H1 (cell line): ENCODE measurements at regions not wholly inside any gene's neighbourhood (a gene's known extent, or its start where the extent isn't known, plus 50 kb on each side); places are given as distances from the start of the nearest gene placed in this dataset.

Source experiments
- CTCF ChIA-PET: fragments of 300-600 bp; sonication (Branson Sonifier 250); formaldehyde crosslinking; loops from one replicate; lab custom pipeline; 2021; ENCODE audit not compliant: partially characterized antibody; lab: Charles Lee
- POLR2A ChIA-PET: fragments of 300-600 bp; sonication (Branson Sonifier 250); formaldehyde crosslinking; loops from one replicate; lab custom pipeline; 2021; ENCODE audit warnings: inconsistent platforms; ENCODE audit not compliant: partially characterized antibody; lab: Charles Lee
- DNase-seq, 2 experiments: peaks; one replicate each; pipeline versions ENCODE4 v3.0.0 to v3.0.0-alpha.2; 2010 to 2022; ENCODE audit warnings: low spot score in 2 of 2, low read depth in 1 of 2, mixed read lengths in 1 of 2
- FAIRE-seq: peaks from 2 replicates; lab custom pipeline; 2011; peaks lifted over from hg19 to GRCh38; lab: Jason Lieb, UNC
- H2AFZ ChIP-seq: 2 replicates; pipeline ENCODE4 v1.8.1; 2012; ENCODE audit warnings: low read length, inconsistent platforms
- H2AK5ac ChIP-seq: 2 replicates; pipeline ENCODE4 v1.6.1; 2013; ENCODE audit warnings: low read depth, low read length
- H2BK120ac ChIP-seq: replicated peaks from 2 replicates; pipeline ENCODE3; 2013; ENCODE audit warnings: low read depth, low read length, inconsistent platforms
- H2BK12ac ChIP-seq: 2 replicates; pipeline ENCODE4 v1.6.1; 2013; ENCODE audit warnings: low read depth, low read length
- H2BK15ac ChIP-seq: 2 replicates; pipeline ENCODE4 v1.6.1; 2013; ENCODE audit warnings: low read length
- H2BK20ac ChIP-seq: 2 replicates; pipeline ENCODE4 v1.6.1; 2013; ENCODE audit warnings: low read length
- H2BK5ac ChIP-seq: 2 replicates; pipeline ENCODE4 v1.6.1; 2013; ENCODE audit warnings: low read depth, low read length
- H3K14ac ChIP-seq: 2 replicates; pipeline ENCODE4 v1.6.1; 2013; ENCODE audit warnings: inconsistent platforms; ENCODE audit not compliant: insufficient read length
- H3K18ac ChIP-seq: 2 replicates; pipeline ENCODE4 v1.6.1; 2013; ENCODE audit warnings: low read length; ENCODE audit errors: extremely low read depth
- H3K23ac ChIP-seq: 2 replicates; pipeline ENCODE4 v1.6.1; 2013; ENCODE audit warnings: inconsistent platforms; ENCODE audit not compliant: insufficient read length
- H3K23me2 ChIP-seq: 2 replicates; pipeline ENCODE4 v1.6.1; 2013; ENCODE audit warnings: low read depth, low read length
- H3K27ac ChIP-seq: 2 replicates; pipeline ENCODE4 v1.6.1; 2011; ENCODE audit warnings: low read depth, low read length, inconsistent platforms
- H3K27me3 ChIP-seq, 4 experiments: replicated peaks in 1 of 4; 1 replicate in 1 of 4; 2 replicates in 3 of 4; pipeline versions ENCODE4 v1.6.1 to v1.8.1; 2011 to 2013; ENCODE audit warnings: low read length in 3 of 4, mild to moderate bottlenecking in 3 of 4, inconsistent platforms in 2 of 4, mixed read lengths in 2 of 4, moderate library complexity in 1 of 4; ENCODE audit not compliant: control insufficient read depth in 3 of 4, insufficient read depth in 3 of 4; ENCODE audit errors: extremely low read depth in 1 of 4
- H3K36me3 ChIP-seq, 4 experiments: 2 replicates each; pipeline versions ENCODE4 v1.6.1 to v1.8.1; 2011 to 2013; ENCODE audit warnings: mild to moderate bottlenecking in 4 of 4, low read length in 3 of 4, moderate library complexity in 2 of 4, control low read depth in 1 of 4, inconsistent platforms in 1 of 4; ENCODE audit not compliant: insufficient read depth in 4 of 4, control insufficient read depth in 2 of 4
- H3K4ac ChIP-seq: replicated peaks from 2 replicates; pipeline ENCODE3; 2013; ENCODE audit warnings: low read length, low read depth, mixed read lengths, inconsistent platforms; ENCODE audit not compliant: insufficient read length
- H3K4me1 ChIP-seq, 4 experiments: replicated peaks in 1 of 4; 1 replicate in 1 of 4; 2 replicates in 3 of 4; pipeline versions ENCODE4 v1.6.1 to v1.8.1; 2011 to 2013; ENCODE audit warnings: low read length in 3 of 4, inconsistent platforms in 2 of 4, mixed read lengths in 1 of 4; ENCODE audit not compliant: insufficient read depth in 4 of 4, control insufficient read depth in 3 of 4
- H3K4me2 ChIP-seq, 2 experiments: 2 replicates each; pipeline versions ENCODE4 v1.6.1 to v1.8.1; 2011 to 2013; ENCODE audit warnings: low read depth in 2 of 2, low read length in 2 of 2, control low read depth in 1 of 2, inconsistent platforms in 1 of 2, mild to moderate bottlenecking in 1 of 2; ENCODE audit not compliant: insufficient read depth in 1 of 2
- H3K4me3 ChIP-seq, 4 experiments: fragments of 200-600, 300-600 bp in 1 of 4; sonication (generic), shearing (Covaris generic), sonication (Bioruptor Twin) in 1 of 4; 2 replicates each; pipeline versions ENCODE4 v1.5.1 to v1.8.1; 2011 to 2016; ENCODE audit warnings: low read length in 4 of 4, low read depth in 3 of 4, control low read depth in 2 of 4, inconsistent platforms in 2 of 4, mild to moderate bottlenecking in 2 of 4, mixed read lengths in 1 of 4, moderate library complexity in 1 of 4; ENCODE audit not compliant: insufficient read depth in 2 of 4; ENCODE audit errors: extremely low read depth in 1 of 4
- H3K56ac ChIP-seq: replicated peaks from 2 replicates; pipeline ENCODE3; 2013; ENCODE audit warnings: low read depth, mild to moderate bottlenecking, mixed read lengths, low read length, inconsistent platforms; ENCODE audit not compliant: insufficient read length
- H3K79me1 ChIP-seq: 2 replicates; pipeline ENCODE4 v1.6.1; 2013; ENCODE audit warnings: low read depth, low read length, control low read depth
- H3K79me2 ChIP-seq, 2 experiments: 2 replicates each; pipeline versions ENCODE4 v1.6.1 to v1.8.1; 2012 to 2013; ENCODE audit warnings: low read length in 2 of 2, mild to moderate bottlenecking in 2 of 2, inconsistent platforms in 1 of 2; ENCODE audit not compliant: insufficient read depth in 2 of 2, control insufficient read depth in 1 of 2
- H3K9ac ChIP-seq, 4 experiments: replicated peaks in 1 of 4; 1 replicate in 1 of 4; 2 replicates in 3 of 4; pipeline versions ENCODE4 v1.6.1 to v1.8.1; 2011 to 2013; ENCODE audit warnings: low read depth in 3 of 4, low read length in 3 of 4, control low read depth in 2 of 4, mild to moderate bottlenecking in 2 of 4, moderate library complexity in 2 of 4, inconsistent platforms in 1 of 4; ENCODE audit errors: extremely low read depth in 1 of 4
- H3K9me3 ChIP-seq, 2 experiments: 2 replicates each; pipeline versions ENCODE4 v1.6.1 to v1.8.1; 2012 to 2013; ENCODE audit warnings: mild to moderate bottlenecking in 2 of 2, moderate library complexity in 2 of 2, control low read depth in 1 of 2, inconsistent platforms in 1 of 2, low read depth in 1 of 2, low read length in 1 of 2, mixed read lengths in 1 of 2; ENCODE audit not compliant: insufficient read depth in 2 of 2
- H4K20me1 ChIP-seq, 2 experiments: replicated peaks in 1 of 2; 2 replicates each; pipeline versions ENCODE3 to v1.8.1; 2011 to 2013; ENCODE audit warnings: inconsistent platforms in 2 of 2, low read length in 2 of 2, mild to moderate bottlenecking in 1 of 2; ENCODE audit not compliant: insufficient read depth in 2 of 2, control insufficient read depth in 1 of 2
- H4K5ac ChIP-seq: 2 replicates; pipeline ENCODE4 v1.6.1; 2013; ENCODE audit warnings: low read length, low read depth, mixed read lengths, inconsistent platforms; ENCODE audit not compliant: insufficient read length
- H4K8ac ChIP-seq: 2 replicates; pipeline ENCODE4 v1.8.0; 2013; ENCODE audit warnings: mild to moderate bottlenecking, moderate library complexity, low read length, inconsistent platforms; ENCODE audit not compliant: insufficient read depth; ENCODE audit errors: extremely low read depth
- H4K91ac ChIP-seq: replicated peaks from 2 replicates; pipeline ENCODE3; 2013; ENCODE audit warnings: low read length, mixed read lengths, inconsistent platforms; ENCODE audit not compliant: insufficient read length
- ASH2L ChIP-seq: fragments of 200-600, 300-600 bp; sonication (generic); IDR thresholded peaks from one replicate; pipeline ENCODE4 v1.7.1; 2017; ENCODE audit warnings: low read length
- CTBP2 ChIP-seq: IDR thresholded peaks from 2 replicates; pipeline ENCODE4 v1.7.0; 2011; ENCODE audit warnings: borderline replicate concordance, mild to moderate bottlenecking, moderate library complexity, mixed read lengths, low read length; ENCODE audit not compliant: insufficient read depth, insufficient read length
- EP300 ChIP-seq, 2 experiments: IDR thresholded peaks; 1 replicate in 1 of 2; 2 replicates in 1 of 2; pipeline ENCODE4 v1.6.1; 2011 to 2012; ENCODE audit warnings: low read depth in 2 of 2, low read length in 2 of 2, mild to moderate bottlenecking in 2 of 2, borderline replicate concordance in 1 of 2, inconsistent platforms in 1 of 2, moderate library complexity in 1 of 2
- EZH2 ChIP-seq: fragments of 200-600 bp; sonication (generic); IDR thresholded peaks from 2 replicates; pipeline ENCODE4 v1.7.1; 2012; ENCODE audit warnings: low read depth, mild to moderate bottlenecking, moderate library complexity, low read length, inconsistent platforms; ENCODE audit not compliant: severe bottlenecking
- FOSL1 ChIP-seq: IDR thresholded peaks from 2 replicates; pipeline ENCODE4 v1.6.1; 2011; ENCODE audit warnings: mild to moderate bottlenecking, low read depth, low read length, moderate library complexity; ENCODE audit not compliant: insufficient read depth
- KDM1A ChIP-seq: fragments of 200-600, 300-600 bp; sonication (generic); IDR thresholded peaks from 2 replicates; pipeline ENCODE4 v1.7.1; 2016; ENCODE audit warnings: mild to moderate bottlenecking, low read length, borderline replicate concordance
- SIN3A ChIP-seq, 2 experiments: IDR thresholded peaks in 1 of 2; conservative IDR thresholded peaks in 1 of 2; 2 replicates each; pipeline ENCODE4 v1.6.1; 2011 to 2012; ENCODE audit warnings: low read length in 2 of 2, improper control_type of control experiment in 1 of 2, low read depth in 1 of 2, mild to moderate bottlenecking in 1 of 2
- SIX5 ChIP-seq: IDR thresholded peaks from 2 replicates; pipeline ENCODE4 v1.6.1; 2011; ENCODE audit warnings: mild to moderate bottlenecking, low read depth, low read length
- SP2 ChIP-seq: IDR thresholded peaks from 2 replicates; pipeline ENCODE4 v1.6.1; 2012; ENCODE audit warnings: mild to moderate bottlenecking, low read length, inconsistent platforms
- WGBS, 2 experiments: shearing (Covaris generic) in 1 of 2; methylation state at CpG; one replicate each; pipeline versions ENCODE4 v1.1.6 to v1.1.7; 2013 to 2015; ENCODE audit warnings: low lambda C conversion rate in 2 of 2, mixed read lengths in 2 of 2, inconsistent platforms in 1 of 2, low coverage in 1 of 2, missing lambda C conversion rate in 1 of 2; ENCODE audit not compliant: insufficient replicate concordance in 2 of 2, insufficient coverage in 1 of 2, insufficient read length in 1 of 2; ENCODE audit errors: extremely low coverage in 1 of 2, missing lambda C conversion rate in 1 of 2; 5-methylcytosine and 5-hydroxymethylcytosine counted together
- TF ChIP-seq, protein P1 (sequence below): IDR thresholded peaks from 2 replicates; pipeline ENCODE4 v1.6.1; 2012; ENCODE audit warnings: low read length, inconsistent platforms
- TF ChIP-seq, protein P2 (sequence below): IDR thresholded peaks from 2 replicates; pipeline ENCODE4 v1.6.1; 2011; ENCODE audit warnings: low read length, improper control_type of control experiment

DNA sequence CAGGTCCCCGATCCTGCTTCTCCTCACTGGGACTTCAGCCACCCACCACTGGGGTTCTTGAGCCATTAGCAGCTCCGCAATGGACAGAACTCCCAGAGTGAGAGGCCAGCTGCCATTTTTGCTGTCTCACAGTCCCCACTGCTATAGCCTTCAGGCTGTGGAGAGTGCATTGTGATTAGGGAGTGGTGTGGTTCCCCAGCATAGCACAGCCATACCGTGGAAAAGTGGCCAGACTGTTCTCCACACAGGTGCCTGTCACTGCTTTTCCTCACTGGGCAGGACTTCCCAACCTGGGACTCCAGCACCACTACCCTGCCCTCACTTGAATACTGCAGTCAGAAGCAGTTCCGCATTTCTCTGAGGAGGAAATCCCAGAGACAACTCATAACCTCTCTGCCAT, 270.3 kb upstream of the DCBLD2 start:
- H2BK12ac ChIP-seq = no peak overlapping the region
- H3K18ac ChIP-seq = no peak overlapping the region
- no peaks in the 10 kb centered on the region for H3K23me2 ChIP-seq
- H3K4me1 ChIP-seq = 0 out of 7 replicates have a peak, but pooled peaks cover 0 to 1% (median 0%) of the 10 kb centered on the region in 4 experiments
- ChIA-PET POLR2A (no interaction called here), CTCF (interaction anchor here (0.7 to 2.9 kb wide), 17 partner anchors 9 to 589 kb away, joined by 3 to 13 read pairs (median 6); no protein-coding TSS in a partner anchor)
- no peak overlapping the region for H3K27ac ChIP-seq
- FAIRE-seq (no peak), DNase-seq (no peak)
- no peaks in the 10 kb centered on the region for H3K36me3 ChIP-seq
- H3K23ac ChIP-seq = no peak overlapping the region
- H3K9me3 ChIP-seq = no peaks in the 10 kb centered on the region
- H3K79me1 ChIP-seq = no peaks in the 10 kb centered on the region
- H4K91ac ChIP-seq = no peak overlapping the region
- no peaks in the 10 kb centered on the region for H4K20me1 ChIP-seq
- no peak overlapping the region for H3K4me2 ChIP-seq
- H2BK5ac ChIP-seq = no peak overlapping the region
- H2AFZ ChIP-seq = 0 out of 2 replicates have a peak overlapping the region, but pooled peaks have one; percentile 100
- no peak overlapping the region for H4K5ac ChIP-seq
- no peak overlapping the region for H2BK120ac ChIP-seq
- H3K79me2 ChIP-seq = no peaks in the 10 kb centered on the region
- 93% methylated on average over 4 of the region's 4 CpGs; no CpG with 5 or more reads in 1 of the 2 experiments for whole genome bisulfite sequencing, 2 experiments
- H2AK5ac ChIP-seq = no peak overlapping the region
- no peak overlapping the region for H3K14ac ChIP-seq
- H3K4ac ChIP-seq = no peak overlapping the region
- no peak overlapping the region for H3K9ac ChIP-seq
- H2BK20ac ChIP-seq = no peak overlapping the region
- no peaks in the 10 kb centered on the region for H3K27me3 ChIP-seq
- H3K4me3 ChIP-seq = no peak overlapping the region
- H4K8ac ChIP-seq = no peak overlapping the region
- no peak overlapping the region for H3K56ac ChIP-seq
- H2BK15ac ChIP-seq = no peak overlapping the region
- TF ChIP-seq FOSL1 = no peak
- TF ChIP-seq EP300 (IDR thresholded peaks at IDR 0.05; ENCODE audit: borderline replicate concordance in 1 of 2, low read depth in 2 of 2, low read length in 2 of 2) = no peak
- TF ChIP-seq, protein P1, sequence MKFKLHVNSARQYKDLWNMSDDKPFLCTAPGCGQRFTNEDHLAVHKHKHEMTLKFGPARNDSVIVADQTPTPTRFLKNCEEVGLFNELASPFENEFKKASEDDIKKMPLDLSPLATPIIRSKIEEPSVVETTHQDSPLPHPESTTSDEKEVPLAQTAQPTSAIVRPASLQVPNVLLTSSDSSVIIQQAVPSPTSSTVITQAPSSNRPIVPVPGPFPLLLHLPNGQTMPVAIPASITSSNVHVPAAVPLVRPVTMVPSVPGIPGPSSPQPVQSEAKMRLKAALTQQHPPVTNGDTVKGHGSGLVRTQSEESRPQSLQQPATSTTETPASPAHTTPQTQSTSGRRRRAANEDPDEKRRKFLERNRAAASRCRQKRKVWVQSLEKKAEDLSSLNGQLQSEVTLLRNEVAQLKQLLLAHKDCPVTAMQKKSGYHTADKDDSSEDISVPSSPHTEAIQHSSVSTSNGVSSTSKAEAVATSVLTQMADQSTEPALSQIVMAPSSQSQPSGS = no peak
- no peak for TF ChIP-seq EZH2
- TF ChIP-seq SIX5 = no peak
- TF ChIP-seq CTBP2 = no peak
- TF ChIP-seq KDM1A = no peak
- TF ChIP-seq SP2 = no peak
- TF ChIP-seq, protein P2, sequence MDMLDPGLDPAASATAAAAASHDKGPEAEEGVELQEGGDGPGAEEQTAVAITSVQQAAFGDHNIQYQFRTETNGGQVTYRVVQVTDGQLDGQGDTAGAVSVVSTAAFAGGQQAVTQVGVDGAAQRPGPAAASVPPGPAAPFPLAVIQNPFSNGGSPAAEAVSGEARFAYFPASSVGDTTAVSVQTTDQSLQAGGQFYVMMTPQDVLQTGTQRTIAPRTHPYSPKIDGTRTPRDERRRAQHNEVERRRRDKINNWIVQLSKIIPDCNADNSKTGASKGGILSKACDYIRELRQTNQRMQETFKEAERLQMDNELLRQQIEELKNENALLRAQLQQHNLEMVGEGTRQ = no peak
- TF ChIP-seq SIN3A (conservative IDR thresholded peaks at IDR 0.05 in 1 of 2, IDR thresholded peaks at IDR 0.05 in 1 of 2; ENCODE audit: low read depth in 1 of 2, low read length in 2 of 2) = no peak
- no peak for TF ChIP-seq ASH2L
